ENCODE measurements at regions not wholly inside any gene's neighbourhood (a gene's known extent, or its start where the extent isn't known, plus 50 kb on each side); places are given as distances from the start of the nearest gene placed in this dataset.
"Not testable (repeated sequence)": the region's sequence is repeated elsewhere in the genome, so short reads cannot be mapped to it uniquely, and the experiment has no call there.

GRCh38 chr22:23500508-23501260 lies 79.4 kb downstream of the IGLL1 start:
- DNase-seq, result no peak

GRCh38 chr22:23499845-23500500 lies 80.1 kb downstream of the IGLL1 start:
- no peak for DNase-seq

DNA sequence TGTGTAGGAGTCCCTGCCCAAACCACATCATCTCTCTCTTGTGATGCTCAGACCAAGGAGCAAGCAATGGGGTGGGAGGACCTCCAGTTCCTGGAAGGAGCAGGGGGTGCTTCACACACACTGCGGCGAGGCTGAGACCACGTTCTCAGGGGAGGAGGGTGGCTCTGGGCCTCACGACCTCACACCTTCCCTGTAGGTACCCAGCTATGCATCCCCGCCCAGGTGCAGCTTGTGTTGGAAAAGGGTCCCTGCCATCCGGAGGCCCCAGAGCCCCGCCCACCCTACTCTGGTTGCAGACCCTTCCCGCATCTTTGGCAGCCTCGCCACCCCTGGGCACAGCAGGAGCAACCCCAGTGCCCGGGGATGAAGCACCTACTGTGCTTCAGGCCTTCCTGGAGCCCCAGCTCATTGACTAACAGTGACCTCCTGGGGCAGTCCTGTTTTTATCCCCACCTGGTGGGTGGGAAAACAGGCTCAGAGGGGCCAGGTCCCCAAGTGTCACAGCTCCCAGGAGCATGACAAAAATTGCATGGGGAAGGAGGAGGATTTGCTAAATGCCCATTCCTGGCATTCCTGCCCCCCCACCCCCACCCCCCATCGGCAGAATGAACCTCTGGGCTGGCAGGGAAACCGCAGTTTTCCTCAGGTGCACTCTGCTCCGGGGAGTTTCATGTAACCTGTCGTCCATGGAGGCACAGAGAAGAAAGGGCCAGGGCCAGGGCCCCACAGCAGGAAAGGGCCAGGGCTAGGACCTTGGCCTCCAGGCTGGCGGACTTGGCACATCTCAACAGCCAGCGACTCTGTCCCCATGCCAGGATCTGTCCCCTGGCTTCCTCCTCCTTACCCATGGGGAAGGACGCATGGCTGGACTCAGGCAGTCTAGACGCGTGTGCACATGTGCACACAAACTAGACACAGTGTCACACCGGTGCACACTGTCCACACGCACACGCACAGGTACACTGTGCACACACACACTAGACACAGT lies 81.0 kb downstream of the IGLL1 start:
- no peak for DNase-seq

- DNase-seq, result not testable (repeated sequence)
Measured at GRCh38 chr22:23497889-23498288, 82.2 kb downstream of the IGLL1 start.

GRCh38 chr22:23497016-23497885 lies 82.8 kb downstream of the IGLL1 start:
- no peak for DNase-seq

GRCh38 chr22:23496445-23496833 lies 83.7 kb downstream of the IGLL1 start:
- DNase-seq, result no peak

GRCh38 chr22:23495614-23496444 lies 84.3 kb downstream of the IGLL1 start:
- DNase-seq, result no peak

DNA sequence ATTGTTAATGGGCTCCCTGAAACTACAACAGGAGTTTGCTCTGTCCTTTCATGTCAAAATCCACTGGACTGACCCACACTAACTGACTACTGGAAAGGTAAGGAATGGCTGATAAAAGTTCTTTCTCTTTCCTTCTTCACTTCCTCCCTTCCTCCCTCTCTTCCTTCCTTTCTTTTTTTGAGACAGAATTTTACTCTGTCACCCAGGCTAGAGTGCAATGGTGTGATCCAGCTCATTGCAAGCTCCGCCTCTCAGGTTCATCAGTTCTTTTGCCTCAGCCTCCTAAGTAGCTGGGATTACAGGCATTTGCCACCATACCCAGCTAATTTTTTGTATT lies 85.2 kb downstream of the IGLL1 start:
- DNase-seq, result no peak

GRCh38 chr22:23485490-23485889 lies 94.6 kb downstream of the IGLL1 start:
- no peak for DNase-seq

DNA sequence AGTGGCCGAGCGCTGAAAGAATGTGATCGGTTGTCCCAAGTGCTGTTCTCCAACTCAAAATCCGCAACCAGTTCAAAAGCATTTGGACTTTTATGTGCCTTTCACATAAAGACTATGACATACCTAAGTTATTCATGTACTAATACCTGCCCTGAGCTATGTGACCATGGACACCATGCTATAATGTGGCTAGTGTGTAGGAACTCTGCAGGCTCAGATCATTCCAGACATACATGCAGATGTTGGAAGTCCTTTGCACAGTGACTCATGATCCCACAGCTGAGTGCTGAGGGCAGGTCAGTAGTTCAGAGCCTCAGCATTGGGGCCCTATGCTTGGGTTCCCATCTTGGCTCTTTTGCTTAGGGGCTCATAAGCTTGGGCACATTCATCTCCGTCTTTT lies 95.4 kb downstream of the IGLL1 start:
- no peak for DNase-seq

GRCh38 chr22:23481369-23481768 lies 98.7 kb downstream of the IGLL1 start:
- no peak for DNase-seq

DNA sequence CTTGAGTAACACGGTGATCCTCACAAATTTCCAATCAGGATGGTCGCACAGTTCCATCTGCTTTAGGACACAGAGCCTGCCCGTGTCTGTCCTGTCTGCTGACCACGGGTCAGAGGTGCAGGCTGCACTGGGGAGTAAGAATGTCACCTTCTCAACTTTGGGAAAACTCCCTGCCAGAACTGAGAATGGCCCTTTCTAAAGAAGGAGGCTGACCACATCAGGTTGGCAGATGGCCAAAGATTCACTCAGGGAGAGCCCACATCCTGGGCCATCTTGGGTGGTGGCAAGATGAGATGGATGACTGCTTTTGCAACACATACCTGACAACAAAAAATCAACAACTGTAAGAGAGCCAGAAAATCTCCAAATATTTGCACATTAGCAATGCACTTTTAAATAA lies 101.9 kb downstream of the IGLL1 start:
- DNase-seq, result no peak

DNA sequence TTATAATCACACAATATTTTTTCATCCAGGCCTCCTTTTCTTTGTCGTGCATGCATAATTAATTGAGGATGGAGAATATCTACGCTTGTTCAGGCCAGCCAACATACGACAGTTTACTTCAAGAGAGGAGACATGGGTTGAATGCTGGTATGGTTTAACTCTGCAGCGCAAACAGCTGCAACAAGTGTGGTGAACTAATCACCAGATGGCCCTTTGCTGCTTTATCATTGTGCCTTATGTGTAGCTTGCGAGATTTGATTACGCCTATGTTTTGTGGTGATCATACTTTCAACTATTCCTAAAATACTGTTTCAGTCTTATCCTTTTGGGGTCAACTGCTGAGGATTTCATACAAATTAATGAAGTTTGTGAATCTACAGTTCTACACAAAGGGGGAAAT lies 105.6 kb downstream of the IGLL1 start:
- peak; percentile 15 for DNase-seq

DNA sequence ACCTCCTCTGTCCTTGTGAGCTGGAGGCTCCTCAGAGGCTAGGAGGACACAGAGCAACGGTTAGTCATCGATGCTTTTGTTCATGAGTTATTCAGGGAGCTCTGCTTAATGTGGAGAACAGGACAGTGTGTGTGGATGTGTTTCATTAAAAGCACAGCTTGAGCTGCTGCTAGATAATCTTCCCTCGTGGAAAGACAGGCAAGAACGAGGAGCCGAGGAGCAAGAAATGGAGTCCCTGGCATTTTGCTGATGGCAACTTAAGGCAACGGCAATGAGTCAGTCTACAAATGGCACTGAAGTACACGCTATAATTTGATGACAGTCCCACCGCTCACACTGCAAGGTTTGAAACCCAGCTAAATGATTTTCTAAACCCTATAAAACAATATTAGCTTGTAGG lies 106.2 kb downstream of the IGLL1 start:
- no peak for DNase-seq

DNA sequence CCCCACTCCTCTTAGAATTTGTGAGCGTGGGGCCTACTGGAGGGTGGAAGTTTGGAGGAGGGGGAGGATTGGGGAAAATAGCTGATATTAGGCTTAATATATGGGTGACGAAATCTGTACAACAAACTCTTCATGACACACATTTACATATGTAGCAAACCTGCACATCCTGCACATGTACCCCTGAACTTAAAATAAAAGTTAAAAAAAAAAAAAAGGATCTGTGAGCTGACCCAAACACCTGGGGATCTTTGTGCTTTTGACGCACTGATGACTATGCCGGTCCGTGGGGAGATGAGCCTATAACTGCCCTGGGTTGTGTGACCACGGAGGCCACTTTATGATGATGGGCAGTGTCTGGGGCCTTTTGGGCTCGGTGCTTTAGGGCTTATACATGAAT lies 107.7 kb downstream of the IGLL1 start:
- DNase-seq, result not testable (repeated sequence)

DNA sequence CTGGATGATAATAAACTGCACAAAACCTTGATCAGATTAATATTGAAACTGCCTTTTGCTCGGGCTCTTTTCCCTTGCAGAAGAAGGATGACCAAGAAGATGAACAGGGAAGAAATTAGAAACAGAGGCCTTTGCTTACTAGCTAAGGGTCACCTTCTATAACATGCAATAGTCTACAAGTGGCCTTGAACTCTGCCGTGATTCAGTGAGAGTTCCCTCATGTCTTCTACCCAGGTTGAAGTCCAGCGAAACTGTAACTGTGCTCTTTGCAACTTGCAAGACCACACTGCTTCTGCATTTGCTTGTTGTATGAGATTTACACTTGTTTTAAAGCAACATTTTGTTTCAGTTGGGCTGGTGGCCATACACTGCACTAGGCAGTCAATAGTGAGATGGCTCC lies 108.4 kb downstream of the IGLL1 start:
- DNase-seq, result no peak

DNA sequence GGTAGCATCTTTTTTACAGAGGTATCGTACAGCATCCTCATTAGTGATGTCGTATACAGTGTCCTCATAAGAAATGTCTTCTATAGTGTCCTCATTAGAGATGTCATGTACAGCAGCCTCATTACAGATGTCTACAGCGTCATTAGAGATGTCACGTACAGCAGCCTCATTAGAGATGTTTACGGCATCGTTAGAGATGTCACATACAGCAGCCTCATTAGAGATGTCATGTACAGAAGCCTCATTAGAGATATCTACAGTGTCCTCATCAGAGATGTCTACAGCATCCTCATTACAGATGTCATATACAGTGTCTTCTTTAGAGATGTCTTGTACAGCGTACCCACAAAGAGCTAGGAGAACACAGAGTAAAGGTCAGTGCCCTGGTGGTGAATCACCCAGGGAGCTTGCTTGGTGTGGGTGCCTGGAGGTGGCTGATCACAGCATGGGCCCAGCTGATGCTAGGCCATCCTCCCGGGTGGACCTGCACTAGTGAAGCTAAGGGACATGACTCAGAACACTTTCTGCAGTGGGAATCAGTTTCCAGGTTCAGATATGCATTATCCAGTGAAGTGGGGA lies 109.2 kb downstream of the IGLL1 start:
- no peak for DNase-seq

GRCh38 chr22:23467721-23468294 lies 112.3 kb downstream of the IGLL1 start:
- DNase-seq, result no peak

DNA sequence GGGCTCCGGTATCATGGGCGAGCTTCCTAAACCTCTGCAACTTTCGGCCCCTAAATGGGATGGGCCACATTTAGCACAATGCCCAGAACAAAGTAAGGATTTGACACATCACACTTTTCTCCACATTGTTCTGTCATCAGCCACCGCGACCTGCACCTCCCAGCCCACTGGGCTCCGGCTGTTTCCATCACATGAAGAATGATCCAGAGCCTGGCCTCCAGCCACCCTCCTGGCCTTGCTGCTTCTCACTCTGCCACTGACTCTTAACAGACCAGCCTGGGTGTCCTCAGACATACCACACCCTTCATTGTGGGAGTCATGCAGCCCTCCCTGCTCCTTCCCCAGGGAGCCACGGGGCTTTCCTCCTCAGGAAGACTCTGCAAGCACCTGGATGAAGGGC lies 113.7 kb downstream of the IGLL1 start:
- no peak for DNase-seq

DNA sequence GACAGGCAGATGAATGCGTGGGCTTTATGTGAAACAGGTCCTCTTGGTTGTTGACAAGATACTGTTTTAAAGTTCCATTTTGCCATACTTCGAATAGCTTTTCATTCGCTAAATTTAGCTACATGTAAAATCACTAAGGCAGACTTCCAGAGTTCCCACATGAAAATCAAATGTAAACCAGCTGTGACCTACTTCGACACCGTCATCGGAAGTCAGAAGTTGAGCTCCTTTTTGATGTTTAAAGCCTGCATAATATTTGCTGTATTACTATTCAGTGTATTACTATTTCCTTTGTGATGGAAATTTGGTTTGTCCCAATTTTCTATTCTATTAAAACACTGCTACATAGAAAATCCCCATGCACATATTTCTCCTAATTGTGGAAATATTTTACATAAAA lies 115.3 kb downstream of the IGLL1 start:
- DNase-seq, result not testable (repeated sequence)

DNA sequence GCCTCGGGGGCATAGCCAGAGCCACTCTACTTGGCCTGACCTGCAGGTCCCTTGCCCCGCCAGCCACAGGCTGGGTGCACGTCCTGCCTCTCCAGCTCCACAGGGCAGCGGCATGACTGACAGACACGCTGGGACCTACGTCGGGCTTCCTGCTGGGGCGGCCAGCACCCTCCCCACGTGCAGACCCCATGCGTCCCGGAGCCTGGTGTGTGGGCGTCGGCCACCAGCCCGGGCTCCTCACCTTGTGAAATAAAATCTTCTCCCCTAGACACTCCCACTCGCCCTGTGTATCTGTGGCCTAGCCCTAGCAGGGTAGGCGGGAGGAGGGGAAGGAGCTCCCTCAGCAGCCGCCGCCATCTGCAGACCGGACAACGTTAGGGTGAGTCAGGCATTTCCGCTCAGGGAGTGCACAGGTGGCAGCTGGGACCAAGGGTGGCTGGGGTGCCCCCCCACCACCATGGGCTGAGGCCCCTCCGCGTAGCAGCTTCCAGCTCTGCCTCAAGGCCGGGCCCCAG lies 119.5 kb downstream of the IGLL1 start:
- DNase-seq, result not testable (repeated sequence)

Measured in DMS 273 treated with DMSO at 0.1 percent for 48 hours (cell line).